ENCODE measurements at regions not wholly inside any gene's neighbourhood (a gene's known extent, or its start where the extent isn't known, plus 50 kb on each side); places are given as distances from the start of the nearest gene placed in this dataset.
"Not testable (repeated sequence)": the region's sequence is repeated elsewhere in the genome, so short reads cannot be mapped to it uniquely, and the experiment has no call there.

DNA sequence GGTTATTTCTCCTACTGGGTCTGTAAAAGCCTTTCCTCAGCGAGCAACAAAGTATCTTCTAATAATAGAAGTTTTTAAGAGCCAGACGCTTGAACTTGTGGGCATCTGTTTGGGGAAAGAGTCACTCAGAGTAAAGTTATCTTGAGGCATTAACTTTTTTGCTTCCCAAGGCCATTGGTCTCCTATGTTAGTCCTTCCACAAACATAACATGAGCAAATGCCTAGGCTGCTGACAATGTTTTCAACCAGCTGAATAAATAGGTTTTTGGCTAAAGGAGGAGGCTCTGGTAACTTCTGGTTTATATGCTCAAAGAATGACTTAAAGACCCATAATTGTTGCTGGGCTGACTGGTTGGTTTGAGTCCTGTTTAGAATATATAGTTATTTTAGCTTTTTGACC is 213.5 kb upstream of the SYNCRIP start:
- no peak for DNase-seq (ENCODE audit: low spot score)

DNA sequence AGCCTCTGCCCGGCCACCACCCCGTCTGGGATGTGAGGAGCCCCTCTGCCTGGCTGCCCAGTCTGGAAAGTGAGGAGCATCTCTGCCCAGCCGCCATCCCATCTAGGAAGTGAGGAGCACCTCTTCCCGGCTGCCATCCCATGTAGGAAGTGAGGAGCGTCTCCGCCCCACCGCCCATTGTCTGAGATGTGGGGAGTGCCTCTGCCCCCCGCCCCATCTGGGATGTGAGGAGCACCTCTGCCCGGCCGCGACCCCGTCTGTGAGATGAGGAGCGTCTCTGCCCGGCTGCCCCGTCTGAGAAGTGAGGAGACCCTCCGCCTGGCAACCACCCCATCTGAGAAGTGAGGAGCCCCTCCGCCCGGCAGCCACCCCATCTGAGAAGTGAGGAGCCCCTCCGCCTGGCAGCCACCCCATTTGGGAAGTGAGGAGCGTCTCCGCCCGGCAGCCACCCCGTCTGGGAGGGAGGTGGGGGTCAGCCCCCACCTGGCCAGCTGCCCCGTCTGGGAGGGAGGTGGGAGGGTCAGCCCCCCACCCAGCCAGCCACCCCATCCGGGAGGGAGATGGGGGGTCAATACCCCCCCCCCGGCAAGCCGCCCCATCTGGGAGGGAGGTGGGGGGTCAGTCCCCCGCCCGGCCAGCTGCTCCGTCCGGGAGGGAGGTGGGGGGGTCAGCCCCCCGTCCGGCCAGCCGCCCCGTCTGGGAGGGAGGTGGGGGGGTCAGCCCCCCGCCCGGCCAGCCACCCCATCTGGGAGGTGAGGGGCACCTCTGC is 195.8 kb upstream of the SYNCRIP start:
- not testable (repeated sequence) for DNase-seq (ENCODE audit: low spot score)

DNA sequence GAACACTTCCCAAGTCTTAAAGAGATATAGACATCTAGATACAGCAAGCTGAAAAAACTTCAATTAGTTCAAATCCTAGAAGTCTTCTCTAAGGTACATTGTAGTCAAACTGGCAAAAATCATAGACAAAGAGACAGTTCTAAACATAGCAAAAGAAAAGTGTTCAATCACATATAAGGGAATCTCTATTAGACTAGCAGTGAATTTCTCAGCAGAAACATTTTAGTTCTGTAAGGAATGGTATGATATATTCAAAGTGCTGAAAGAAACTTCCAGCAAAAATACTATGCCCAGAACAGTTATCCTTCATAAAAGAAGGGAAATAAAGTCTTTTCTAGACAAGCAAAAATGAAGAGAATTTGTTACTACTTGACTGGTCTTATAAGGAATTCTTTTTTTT is 186.3 kb upstream of the SYNCRIP start:
- DNase-seq (ENCODE audit: low spot score), result no peak

DNA sequence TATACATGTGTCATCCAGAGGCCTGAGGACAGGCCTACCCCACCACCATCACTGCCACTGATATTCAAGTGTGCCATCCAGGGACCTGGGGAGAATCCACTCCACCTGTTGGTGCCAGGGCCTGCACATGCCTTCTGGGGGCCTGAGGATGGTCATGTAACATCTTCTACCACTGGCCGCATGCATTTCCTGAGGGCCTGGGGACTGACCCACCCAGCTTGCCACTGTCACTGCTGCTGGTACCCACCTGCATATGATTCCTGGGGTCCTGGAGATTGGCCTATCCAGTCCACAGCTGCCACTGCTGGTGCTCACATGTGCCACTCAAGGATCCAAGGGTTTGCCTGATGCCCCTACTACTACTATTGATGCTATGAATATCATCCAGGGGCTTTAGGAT is 184.3 kb upstream of the SYNCRIP start:
- DNase-seq (ENCODE audit: low spot score), result no peak

DNA sequence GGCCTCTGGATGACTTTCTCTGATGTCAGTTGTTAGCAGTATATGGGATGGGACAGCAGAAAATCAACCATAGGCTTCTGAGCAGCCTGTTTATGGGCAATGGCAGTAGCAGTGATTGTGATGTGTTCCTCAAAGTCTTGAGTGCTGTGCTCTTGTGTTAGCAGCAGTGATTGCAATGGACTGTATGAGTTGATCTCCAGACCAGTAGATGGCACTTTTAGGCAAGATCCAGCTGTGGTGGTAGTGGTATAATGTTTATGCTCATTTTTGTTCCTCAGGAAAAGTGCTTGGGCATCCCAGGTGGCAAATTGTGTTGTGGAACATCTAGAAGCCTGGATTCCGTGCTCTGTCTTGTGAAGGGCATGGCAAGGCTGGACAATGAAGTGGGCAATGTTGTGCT is 181.6 kb upstream of the SYNCRIP start:
- no peak for DNase-seq (ENCODE audit: low spot score)

DNA sequence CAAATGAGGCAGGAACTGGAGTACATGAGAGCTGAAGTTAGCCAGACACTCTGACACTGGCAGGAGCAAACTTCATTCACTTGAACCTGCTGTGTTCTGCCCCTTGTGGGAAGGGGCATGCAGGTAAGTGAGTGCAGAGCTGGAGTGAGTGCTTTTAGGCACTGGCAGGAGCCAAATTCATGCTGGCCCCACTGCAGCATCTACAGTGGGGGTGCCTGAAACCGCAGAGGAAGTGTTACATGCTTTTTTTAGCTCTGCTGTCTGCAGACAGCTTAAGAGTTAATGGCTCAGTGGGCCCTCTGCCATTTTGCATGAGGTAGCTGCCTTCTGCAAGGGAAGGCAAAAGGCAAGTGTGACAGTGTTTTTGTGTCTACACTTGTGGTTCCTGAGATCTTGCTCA is 167.9 kb upstream of the SYNCRIP start:
- DNase-seq (ENCODE audit: low spot score), result no peak

DNA sequence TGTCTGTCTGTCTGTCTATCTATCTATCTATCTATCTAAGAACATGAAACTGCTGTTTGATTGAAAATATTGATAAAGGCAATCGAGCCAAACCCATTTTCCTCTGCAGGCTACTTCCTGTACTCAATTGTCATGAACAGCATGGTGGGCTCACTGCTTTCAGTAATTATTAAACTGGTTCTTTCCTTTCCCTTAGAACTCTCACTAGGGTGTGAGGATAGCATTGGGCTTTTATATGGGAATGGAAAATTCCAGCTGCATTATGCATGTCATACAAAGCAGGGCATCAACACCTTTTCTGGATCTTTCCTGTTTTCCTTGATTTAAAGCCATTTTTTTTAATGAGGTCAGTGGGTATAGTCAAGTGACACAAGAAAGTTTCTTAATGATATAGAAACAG is 161.0 kb upstream of the SYNCRIP start:
- DNase-seq (ENCODE audit: low spot score), result no peak

DNA sequence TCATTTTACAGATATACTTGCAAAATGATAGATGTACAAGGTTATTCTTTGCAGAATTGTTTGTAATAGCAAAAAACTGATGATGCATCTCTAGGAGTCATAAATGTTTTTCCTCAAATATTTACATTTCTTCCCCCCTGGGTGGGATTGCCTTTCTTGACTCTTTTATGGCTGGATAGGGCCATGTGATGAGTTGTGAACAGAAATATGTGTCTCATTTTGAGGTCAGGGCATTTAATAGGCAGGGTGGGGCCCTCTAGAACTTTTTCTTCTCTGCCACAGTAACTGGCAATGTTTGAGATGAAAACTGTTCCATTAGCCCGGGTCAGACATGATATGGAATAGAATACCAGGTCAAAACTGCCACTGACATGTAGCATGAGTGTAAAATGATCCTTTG is 159.5 kb upstream of the SYNCRIP start:
- no peak for DNase-seq (ENCODE audit: low spot score)

DNA sequence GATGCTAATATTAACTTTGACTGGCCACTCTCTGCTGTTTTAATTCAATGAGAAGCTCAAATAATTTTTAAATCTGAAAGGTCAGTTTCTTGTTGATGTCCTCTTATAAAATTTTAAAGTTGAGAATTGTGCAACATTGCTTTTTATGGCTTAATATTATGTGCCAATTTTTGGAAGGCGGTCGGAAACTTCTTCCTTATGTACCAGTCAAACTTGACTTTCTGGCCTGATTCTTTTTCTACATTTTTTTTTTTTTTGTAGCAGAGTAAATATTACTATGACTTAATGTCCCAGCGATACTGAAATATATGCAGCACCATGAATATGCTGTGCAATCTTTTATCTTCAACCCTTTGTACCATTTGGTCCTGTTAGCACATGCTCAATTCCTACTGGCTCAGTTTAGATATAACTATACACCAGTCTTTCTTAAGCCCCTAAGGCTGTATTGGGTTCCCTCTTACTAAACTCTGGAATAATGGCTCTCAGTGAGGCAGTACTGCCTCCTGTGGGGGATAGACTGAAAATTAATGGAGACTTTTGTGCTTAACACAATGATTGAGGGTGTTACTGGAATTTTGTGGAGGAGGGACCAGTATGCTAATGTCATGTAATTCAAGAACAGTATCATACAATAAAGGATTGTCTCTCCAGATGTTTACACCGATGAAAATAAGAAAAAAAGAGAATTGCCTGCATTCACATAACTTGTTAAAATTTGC is 156.4 kb upstream of the SYNCRIP start:
- DNase-seq (ENCODE audit: low spot score), result no peak

DNA sequence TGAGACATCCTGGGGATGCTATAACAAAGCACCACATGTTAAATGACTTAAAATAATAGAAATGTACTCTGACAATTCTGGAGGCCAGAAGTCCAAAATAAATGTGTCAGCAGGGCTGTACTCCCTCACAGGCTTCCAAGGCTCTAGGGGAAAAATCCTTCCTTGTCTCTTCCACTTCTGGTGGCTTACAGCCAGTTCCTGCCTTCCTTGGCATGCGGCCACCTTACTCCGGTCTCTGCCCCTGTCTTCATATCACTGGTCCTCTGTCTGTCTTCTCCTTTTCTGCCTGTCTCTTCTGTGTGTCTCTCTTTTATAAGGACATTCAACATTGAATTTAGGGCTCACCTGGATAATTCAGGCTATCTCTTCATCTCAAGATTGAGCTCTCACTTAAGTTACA is 155.3 kb upstream of the SYNCRIP start:
- DNase-seq (ENCODE audit: low spot score), result no peak

DNA sequence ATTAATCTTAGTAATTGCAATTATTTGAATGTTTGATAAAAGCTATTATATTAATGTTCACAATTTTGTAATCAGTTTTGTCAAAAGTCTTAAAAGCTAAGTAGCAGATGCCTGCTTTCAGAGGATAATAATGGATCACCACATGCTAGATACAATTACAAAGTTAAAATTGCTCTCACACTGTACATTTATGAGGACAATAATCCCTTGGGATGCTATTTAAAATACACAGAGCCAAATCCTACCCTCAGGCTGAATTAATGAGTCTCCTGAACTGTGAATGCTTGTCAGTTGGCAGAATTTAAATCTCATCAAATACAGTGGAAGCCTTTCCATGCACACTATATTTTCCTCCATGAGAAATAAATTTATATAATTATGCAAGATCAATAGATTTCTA is 153.3 kb upstream of the SYNCRIP start:
- DNase-seq (ENCODE audit: low spot score), result no peak

DNA sequence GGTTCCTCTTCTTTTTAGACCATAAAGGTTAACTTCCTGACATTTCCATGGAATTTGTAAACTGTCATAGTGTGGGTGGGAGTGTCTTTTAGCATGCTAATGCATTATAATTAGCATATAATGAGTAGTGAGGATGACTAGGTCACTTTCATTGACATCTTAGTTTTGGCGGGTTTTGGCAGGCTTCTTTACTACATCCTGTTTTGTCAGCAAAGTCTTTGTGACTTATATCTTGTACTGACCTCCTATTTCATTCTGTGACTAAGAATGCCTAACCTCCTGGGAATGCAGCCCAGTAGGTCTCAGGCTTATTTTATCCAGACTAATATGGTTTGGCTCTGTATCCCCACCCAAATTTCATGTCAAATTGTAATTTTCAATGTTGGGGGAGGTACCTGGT is 149.6 kb upstream of the SYNCRIP start:
- DNase-seq (ENCODE audit: low spot score), result no peak

DNA sequence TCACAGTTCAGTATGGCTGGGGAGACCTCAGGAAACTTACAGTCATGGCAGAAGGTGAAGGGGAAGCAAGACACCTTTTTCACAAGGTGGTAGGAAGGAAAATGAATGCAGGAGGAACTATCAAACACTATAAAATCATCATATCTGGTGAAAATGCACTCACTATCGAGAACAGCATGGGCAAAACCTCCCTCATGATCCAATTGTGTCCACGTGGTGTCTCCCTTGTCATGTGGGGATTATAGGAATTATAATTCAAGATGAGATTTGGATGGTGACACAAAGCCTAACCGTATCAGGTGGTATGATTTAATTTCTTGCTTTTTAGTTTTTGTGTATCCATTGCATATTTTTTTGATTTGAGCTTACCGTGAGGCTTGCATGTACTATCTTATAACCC is 133.2 kb upstream of the SYNCRIP start:
- no peak for DNase-seq (ENCODE audit: low spot score)

DNA sequence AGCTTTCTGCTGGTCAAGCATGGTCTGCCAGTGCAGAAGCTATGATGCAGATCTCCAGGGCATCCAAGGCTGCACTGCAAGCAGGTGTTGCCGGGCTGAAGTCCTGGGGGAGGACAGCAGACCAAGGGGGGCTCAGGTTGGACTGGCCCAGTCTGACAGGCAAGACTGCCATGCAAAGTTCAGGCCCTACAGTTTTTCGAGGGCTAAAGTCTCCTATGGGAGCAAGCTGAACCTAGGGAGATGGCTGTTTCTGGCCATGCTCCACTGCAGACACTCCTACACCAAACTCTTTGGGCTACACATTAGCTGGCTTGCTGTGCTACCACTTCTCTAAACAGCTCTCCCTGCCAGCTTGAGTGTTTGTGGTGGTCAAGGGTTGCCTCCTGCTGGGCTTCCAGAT is 130.0 kb upstream of the SYNCRIP start:
- no peak for DNase-seq (ENCODE audit: low spot score)

DNA sequence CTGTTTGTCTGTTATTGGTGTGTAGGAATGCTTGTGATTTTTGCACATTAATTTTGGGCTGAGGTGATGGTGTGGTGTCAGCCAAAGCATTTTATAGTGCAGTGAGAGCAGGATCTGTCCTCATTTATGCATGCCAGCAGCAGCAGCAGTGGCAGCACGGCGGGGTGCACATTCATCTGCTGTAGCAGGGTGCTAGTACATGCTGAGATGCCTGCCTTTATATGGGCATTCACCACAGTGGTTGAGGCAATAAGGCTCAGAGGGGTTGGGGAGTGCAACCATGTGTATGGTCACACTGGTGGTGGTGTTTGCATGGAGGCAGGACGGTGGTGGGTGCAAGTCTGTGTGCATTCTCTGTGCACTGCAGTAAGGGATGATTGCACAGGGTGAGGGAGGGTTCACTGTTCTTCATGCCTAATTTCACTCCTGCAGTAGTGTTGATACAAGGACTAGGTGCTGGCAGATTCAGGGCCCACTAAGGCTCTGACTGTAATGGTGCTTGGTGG is 129.3 kb upstream of the SYNCRIP start:
- no peak for DNase-seq (ENCODE audit: low spot score)

DNA sequence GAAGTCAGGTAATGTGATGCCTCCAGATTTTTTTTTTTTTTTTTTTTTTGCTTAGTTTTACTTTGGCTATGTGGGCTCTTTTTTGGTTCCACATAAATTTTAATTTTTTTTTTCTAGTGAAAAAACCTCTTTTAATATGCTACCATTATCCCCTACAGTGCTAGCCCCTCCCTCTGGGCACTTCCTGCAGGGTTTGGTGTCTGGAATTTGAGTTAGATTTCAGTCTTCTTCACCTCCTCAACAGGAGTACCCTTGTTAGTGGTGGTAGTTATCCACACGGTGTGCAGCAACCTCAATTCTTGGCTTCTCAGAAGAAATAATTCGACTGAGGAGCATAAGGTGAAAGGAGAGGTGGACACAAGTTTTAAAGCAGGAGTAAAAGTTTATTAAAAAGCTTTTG is 128.8 kb upstream of the SYNCRIP start:
- no peak for DNase-seq (ENCODE audit: low spot score)

DNA sequence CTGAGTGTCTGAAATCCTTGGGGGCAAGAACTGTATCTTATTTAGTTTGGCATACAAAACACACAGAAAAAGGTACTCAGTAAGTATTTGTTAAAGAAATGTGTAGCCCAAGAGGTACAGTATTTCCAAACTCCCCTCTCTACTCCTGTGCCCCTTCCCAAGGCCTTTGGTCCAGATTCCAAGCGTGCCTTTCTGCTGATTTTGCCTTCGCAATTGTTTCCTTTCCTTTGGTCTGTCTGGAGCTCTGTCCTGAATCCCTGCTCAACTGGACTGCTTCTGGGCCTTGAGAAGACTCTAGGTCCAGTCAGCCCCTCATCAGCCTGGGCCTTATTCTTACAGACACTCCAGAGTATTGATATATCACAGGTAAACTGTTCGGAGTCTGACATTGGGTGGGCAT is 122.2 kb upstream of the SYNCRIP start:
- DNase-seq (ENCODE audit: low spot score), result no peak

DNA sequence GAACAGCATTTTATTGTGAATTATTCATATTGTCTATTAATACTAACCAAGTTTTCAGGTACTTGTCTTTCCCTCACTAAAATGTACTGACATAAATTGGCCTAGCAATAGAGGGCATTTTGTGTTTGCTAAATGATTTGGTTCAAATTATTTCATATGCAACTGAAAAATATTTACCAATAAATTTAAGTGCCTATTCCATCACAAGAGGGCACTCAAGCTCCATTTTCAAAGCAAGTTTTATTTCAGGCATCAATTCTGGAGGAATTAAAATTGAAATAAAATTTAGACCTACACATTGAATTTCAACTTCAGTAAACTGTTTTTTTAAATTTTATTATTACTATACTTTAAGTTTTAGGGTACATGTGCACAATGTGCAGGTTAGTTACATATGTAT is 114.3 kb upstream of the SYNCRIP start:
- DNase-seq (ENCODE audit: low spot score), result no peak

DNA sequence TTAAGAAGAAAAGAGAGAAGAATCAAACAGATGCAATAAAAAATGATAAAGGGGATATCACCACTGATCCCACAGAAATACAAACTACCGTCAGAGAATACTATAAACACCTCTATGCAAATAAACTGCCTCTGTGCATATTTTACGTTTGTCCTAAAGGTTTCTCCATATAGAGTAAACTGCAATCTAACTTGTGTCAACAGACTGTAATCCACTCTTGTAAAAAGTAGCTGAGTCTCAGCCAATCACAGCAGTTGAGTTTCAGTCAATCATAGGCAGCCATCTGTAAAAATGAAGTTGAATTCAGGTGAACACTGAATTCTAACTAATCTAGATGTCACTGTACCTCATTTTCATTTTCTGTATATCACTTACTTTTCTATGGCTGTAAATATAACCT is 112.2 kb upstream of the SYNCRIP start:
- DNase-seq (ENCODE audit: low spot score), result no peak

DNA sequence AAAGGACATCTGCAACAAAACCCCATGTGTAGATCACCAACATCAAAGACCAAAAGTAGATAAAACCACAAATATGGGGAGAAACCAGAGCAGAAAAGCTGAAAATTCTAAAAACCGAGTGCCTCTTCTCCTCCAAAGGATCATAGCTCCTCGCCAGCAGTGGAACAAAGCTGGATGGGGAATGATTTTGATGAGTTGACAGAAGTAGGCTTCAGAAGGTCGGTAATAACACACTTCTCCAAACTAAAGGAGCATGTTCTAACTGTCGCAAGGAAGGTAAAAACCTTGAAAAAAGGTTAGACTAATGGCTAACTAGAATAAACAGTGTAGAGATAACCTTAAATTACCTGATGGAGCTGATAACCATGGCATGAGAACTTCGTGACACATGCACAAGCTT is 109.9 kb upstream of the SYNCRIP start:
- no peak for DNase-seq (ENCODE audit: low spot score)

DNA sequence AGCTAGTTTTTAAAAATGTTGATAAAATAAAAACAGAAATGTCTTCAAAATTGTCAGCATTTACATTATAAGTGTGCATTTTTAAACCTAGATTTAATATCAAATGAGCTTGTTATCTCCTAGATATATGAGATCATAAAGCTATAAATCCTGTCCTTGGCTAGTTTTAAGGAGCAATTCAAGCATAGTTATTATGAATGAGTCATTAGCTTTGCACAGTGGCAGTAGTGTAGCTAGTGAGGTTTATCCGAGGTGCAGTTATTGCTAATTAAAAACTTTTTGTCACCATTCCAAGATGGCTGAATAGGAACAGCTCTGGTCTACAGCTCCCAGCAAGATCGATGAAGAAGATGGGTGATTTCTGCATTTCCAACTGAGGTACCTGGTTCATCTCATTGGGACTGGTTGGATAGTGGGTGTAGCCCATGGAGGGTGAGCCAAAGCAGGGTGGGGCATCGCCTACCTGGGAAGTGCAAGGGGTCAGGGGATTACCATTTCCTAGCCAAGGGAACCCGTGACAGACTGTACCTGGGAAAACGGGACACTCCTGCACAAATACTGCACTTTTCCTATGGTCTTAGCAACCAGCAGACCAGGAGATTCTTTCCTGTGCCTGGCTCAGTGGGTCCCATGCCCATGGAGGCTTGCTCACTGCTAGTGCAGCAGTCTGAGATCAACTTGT is 108.8 kb upstream of the SYNCRIP start:
- no peak for DNase-seq (ENCODE audit: low spot score)

DNA sequence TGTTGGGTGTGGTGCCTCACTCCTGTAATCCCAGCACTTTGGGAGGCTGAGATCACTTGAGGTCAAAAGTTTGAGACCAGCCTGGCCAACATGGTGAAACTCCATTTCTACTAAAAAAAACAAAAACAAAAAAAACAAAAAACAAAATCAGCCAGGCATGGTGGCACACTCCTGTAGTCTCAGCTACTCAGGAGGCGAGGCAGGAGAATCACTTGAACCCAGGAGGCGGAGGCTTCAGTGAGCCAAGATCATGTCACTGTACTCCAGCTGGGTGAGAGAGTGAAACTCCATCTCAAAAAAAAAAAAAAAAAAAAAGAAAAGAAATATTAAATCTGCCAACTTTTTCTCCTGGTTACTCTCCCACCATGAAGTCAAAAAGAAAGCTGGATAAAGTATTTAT is 107.5 kb upstream of the SYNCRIP start:
- not testable (repeated sequence) for DNase-seq (ENCODE audit: low spot score)

DNA sequence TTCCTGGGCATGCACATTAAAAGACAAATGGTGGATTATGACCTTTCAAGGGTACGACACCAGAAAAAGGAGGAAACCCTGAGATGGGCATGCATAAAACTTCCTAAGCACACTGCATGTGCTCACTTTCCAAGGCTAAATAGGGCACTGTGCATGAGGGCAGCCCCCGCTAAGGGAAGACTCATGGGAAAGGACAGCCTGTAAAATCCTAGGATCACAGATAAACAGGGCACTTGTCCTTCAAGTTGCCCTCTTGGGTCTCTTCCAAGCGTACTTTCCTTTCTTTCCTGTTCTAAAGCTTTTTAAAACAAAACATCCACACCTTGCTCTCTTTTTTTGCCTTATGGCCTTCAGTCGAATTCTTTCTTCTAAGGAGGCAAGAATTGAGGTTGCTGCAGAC is 106.5 kb upstream of the SYNCRIP start:
- no peak for DNase-seq (ENCODE audit: low spot score)

All from globus pallidus (tissue), 1 donor.